CD4-positive, alpha-beta T cell treated with Interleukin-17A for 1 hour (primary cell): ENCODE measurements at regions not wholly inside any gene's neighbourhood (a gene's known extent, or its start where the extent isn't known, plus 50 kb on each side); places are given as distances from the start of the nearest gene placed in this dataset.
"Not testable (repeated sequence)": the region's sequence is repeated elsewhere in the genome, so short reads cannot be mapped to it uniquely, and the experiment has no call there.

ENCODE experiments used
- DNase-seq: peaks from one replicate; pipeline ENCODE4 v3.0.0-alpha.2; 2020

DNA sequence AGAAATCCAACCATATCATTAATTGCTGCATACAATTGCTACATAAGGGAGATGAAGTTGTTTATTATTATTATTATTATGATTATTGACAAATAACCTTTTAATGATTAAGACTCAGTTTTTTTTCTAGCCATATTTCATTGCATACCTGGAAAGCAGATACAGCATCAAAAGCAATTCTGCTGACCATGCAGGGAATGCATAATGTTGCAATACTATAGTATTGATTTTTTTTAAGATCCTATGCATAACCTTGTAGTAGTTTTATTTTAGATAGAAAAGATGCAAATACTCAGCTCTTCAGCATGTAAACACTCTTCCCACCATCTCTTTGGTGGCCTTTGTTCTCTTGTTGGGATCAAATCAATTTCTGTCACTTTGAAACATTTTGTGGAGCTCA, 300.9 kb upstream of the MAP3K7 start:
- no peak for DNase-seq

GRCh38 chr6:90885611-90886056, 298.8 kb upstream of the MAP3K7 start:
- DNase-seq, result no peak

GRCh38 chr6:90885137-90885536, 298.3 kb upstream of the MAP3K7 start:
- DNase-seq, result not testable (repeated sequence)

GRCh38 chr6:90877616-90878015, 290.7 kb upstream of the MAP3K7 start:
- DNase-seq, result no peak

DNA sequence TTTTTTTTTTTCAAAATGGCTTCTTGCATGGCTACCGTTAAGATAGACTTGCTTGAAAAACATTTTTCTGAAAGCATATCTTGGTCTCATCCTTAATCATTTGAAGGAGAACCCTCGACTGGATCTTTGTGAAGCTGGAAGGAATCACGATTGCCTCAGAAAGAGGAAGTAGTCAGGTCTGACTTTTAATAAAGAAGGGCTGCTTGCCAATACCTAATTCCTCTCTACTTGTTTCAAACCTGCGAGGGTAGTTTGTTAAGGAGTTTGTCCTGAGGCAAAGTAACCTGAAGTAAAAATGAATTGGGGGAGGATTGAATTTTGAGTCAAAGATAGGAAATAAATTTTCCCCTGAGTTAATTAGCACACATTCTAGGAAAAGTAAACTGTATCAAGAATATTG, 288.1 kb upstream of the MAP3K7 start:
- DNase-seq, result no peak

GRCh38 chr6:90872981-90873380, 286.1 kb upstream of the MAP3K7 start:
- no peak for DNase-seq

- DNase-seq, result no peak
Measured at GRCh38 chr6:90870561-90870960, 283.7 kb upstream of the MAP3K7 start.

- no peak for DNase-seq
Measured at GRCh38 chr6:90868656-90869055, 281.8 kb upstream of the MAP3K7 start.

GRCh38 chr6:90868256-90868655, 281.4 kb upstream of the MAP3K7 start:
- DNase-seq, result no peak

GRCh38 chr6:90865513-90865912, 278.6 kb upstream of the MAP3K7 start:
- no peak for DNase-seq

DNA sequence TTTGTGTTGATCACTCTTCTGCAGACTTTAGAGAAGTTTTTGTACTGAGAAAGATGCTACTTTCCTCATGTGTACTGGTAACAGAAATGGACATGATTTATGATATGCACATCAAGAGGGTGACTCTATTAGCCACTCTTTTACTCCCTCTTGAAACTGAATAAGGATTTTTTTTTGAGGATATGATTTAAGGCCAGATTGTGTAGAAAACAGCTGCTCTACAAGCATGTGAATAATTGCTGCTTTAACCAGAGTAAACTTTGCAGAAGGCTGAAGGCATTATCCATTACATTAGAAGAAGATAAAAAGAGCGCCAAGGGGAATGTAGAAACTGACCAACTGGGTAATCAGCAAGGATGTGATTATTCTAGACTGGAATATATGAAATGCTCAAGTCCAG, 276.2 kb upstream of the MAP3K7 start:
- no peak for DNase-seq

GRCh38 chr6:90860822-90861601, 274.1 kb upstream of the MAP3K7 start:
- no peak for DNase-seq

DNA sequence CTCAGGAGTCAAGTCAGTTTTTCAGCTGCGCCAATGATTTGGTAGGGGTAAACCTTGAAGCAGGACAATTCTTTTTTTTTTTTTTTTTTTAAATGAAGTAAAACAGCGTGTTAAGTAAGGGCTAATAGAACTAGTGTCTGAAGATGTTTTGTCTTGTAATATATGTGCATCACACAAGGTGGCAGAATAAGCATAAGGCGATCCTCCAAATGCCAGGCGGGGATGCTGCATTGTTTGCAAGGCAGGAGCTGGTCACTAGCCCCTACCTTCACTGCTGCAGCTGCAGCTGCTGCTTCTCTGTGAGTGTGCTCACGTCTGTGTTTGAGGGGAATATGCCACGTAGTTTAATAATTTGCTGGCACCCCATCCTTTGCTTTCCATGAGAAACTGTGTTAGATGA, 272.7 kb upstream of the MAP3K7 start:
- DNase-seq, result no peak

DNA sequence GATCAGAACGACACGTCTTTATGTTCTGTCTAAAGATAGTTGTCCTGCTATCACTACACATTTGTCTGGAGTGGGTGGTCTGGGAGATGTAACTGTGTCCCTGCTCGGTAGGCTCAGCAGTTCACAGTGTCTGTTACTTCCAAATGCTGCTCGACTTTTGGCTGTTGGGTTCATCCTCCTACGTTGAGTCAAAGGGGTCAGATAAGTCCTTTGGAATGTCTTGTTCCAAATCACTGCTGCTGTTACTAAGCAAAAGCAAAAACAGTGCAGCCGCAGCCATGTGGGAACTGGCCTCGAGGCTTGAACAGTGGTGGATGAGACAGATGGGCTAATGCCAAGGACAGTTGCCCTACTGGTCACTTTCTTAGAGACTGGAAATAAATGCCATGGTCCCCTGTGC, 272.2 kb upstream of the MAP3K7 start:
- DNase-seq, result no peak

- DNase-seq, result no peak
Measured at GRCh38 chr6:90849686-90850085, 262.8 kb upstream of the MAP3K7 start.

DNA sequence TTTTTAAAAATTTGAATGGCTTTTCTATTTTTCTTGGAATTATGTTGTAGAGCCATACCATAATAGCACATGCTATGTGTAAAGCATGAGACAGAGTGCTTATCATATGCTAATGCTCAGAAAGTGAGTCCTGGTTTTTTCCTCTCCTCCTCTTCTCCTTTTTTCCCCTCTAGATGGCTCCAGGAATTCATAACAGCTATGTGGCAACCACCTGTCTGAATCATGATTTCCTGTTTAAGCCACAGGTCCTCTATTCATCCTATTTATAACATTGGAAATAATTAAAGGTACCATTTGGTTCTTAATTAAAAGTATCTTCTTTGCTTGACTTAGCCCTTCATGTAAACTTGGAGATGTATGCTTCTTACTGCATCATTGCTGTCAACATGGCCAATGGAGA, 260.0 kb upstream of the MAP3K7 start:
- DNase-seq, result no peak

DNA sequence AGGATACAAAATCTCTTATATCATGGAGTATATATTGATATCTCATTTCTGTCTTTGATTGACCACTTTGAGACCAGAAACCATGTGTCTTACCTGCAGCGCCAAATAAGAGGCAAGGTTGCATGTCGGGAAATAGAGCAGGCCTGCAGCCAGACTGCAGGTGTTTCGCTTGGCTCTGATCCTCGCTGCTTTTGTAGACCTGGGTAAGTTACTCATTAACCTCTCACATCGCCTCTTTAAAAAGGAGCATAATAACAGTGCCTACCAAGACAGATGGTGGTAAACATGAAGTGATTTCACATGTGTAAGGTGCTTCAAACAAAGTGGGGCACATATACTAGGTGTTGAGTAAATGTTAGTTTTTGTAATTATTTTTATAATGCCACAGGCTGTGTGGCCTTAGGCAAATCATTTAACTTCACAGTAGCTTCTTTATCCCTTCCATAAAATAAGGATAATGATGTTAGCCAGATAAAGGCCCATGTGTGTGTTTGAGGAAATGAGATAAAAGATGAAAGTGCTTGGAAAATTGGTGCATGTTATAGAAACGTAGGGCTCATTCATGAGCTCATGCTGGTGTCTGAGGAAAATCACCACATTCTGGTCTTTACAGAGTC, 248.8 kb upstream of the MAP3K7 start:
- DNase-seq, result no peak

- no peak for DNase-seq
Measured at GRCh38 chr6:90829311-90829710, 242.4 kb upstream of the MAP3K7 start.

- DNase-seq, result no peak
Measured at GRCh38 chr6:90820436-90820835, 233.6 kb upstream of the MAP3K7 start.

DNA sequence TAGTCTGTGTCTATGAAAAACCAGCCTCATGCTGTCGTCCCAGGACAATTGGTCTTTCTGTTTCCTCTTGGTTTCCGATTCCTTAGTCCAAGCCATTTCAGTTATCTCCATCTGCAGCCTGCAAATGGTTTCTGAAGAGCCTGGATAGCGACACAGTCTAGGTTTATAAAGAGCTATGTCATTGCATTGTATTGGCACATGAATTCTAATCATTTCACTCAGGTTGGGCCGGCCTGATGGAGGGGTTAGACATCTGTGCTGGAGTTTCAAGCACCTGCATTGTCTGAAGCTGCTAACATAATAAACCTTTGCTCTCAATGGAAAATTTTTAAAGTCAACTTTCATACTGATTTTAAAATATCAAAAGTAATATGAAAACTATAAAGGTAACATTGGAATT, 232.6 kb upstream of the MAP3K7 start:
- no peak for DNase-seq

- DNase-seq, result no peak
Measured at GRCh38 chr6:90818163-90818562, 231.3 kb upstream of the MAP3K7 start.

GRCh38 chr6:90816764-90817163, 229.9 kb upstream of the MAP3K7 start:
- DNase-seq, result no peak

DNA sequence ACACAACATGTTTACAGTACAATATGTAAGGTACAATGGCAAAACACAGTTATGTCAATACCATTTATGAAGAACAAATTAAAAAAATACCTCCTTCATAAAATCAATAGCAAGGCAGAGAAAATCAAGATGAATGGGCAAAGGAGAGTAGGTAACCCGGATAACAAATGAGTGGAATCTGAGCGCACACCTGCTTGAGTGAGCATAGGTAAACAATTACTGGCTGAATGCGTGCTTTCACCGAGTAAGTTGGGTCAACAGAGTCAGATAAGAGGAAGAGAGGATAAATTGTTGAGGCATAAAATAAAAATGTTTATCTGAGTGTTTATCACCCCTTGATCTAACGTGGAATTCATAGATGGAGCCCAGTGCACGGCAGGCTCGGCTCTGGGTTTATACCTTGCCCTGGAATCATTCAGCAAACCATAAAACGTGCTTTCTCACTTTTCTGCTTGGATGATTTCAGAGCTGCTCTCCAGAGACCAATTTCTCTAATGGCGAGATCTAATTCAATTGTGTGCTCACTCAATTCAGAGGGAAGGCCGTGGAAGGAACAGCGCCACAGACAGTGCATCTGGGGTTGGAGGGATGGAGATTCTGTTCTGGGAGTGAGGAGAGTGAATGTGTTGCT, 224.8 kb upstream of the MAP3K7 start:
- DNase-seq, result no peak

DNA sequence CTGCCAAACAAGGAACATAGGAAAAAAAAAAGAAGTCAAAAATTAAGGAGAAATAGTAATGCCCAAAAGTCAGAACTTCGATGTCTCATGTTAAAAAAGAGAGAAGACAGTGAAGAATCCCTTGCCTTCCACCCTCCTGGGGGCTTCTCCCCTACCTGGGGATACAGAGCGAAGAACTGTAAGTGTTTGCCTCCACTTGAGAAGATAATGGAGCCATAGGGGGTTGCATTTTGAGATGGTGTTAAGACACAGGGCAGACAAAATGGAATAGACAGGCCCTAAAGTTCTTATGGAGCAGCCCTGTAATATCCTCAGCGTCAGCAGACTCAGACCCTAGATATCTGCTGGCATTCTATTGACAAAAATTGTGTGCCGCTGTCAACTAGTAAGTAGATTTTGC, 222.2 kb upstream of the MAP3K7 start:
- no peak for DNase-seq
